ENCODE measurements at regions not wholly inside any gene's neighbourhood (a gene's known extent, or its start where the extent isn't known, plus 50 kb on each side); places are given as distances from the start of the nearest gene placed in this dataset.

DNA sequence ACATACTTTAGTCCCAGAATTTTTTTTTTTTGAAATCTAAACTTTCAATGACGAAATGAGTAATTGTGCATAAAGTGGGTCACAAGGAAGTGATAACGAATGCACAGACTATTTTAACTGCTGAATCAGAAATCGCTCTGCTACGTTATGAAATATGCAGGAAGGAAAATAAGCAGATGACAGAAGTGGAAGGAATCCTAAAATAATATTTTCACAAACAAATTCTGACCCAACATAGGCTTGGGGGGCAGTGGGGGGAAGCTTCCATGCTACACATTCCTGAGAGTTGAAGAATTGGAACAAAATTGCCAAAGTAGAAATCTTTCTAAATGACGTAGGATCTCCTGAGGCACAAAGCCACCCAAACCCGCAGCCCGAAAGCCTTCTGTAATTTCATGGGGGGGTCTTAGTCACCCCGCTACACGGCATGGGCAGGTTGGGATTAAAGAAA, 89.6 kb downstream of the ARF6 start:
- no peak overlapping the region for H3K4me3 ChIP-seq (ENCODE audit: low read depth, low read length)

GRCh38 chr14:49984424-49984823, 91.5 kb downstream of the ARF6 start:
- TF ChIP-seq, protein P1, sequence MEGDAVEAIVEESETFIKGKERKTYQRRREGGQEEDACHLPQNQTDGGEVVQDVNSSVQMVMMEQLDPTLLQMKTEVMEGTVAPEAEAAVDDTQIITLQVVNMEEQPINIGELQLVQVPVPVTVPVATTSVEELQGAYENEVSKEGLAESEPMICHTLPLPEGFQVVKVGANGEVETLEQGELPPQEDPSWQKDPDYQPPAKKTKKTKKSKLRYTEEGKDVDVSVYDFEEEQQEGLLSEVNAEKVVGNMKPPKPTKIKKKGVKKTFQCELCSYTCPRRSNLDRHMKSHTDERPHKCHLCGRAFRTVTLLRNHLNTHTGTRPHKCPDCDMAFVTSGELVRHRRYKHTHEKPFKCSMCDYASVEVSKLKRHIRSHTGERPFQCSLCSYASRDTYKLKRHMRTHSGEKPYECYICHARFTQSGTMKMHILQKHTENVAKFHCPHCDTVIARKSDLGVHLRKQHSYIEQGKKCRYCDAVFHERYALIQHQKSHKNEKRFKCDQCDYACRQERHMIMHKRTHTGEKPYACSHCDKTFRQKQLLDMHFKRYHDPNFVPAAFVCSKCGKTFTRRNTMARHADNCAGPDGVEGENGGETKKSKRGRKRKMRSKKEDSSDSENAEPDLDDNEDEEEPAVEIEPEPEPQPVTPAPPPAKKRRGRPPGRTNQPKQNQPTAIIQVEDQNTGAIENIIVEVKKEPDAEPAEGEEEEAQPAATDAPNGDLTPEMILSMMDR (IDR thresholded peaks at IDR 0.05; ENCODE audit: borderline replicate concordance, insufficient read depth, low read depth, low read length) = no peak
- no peak overlapping the region for H3K4me3 ChIP-seq (ENCODE audit: low read depth, low read length)

More for the DNA sequence above, 89.6 kb downstream of the ARF6 start:
- TF ChIP-seq, protein P1 (IDR thresholded peaks at IDR 0.05; ENCODE audit: borderline replicate concordance, insufficient read depth, low read depth, low read length) = no peak

- TF ChIP-seq, protein P1 (IDR thresholded peaks at IDR 0.05; ENCODE audit: borderline replicate concordance, insufficient read depth, low read depth, low read length) = no peak
- no peak overlapping the region for H3K4me3 ChIP-seq (ENCODE audit: low read depth, low read length)
Measured at GRCh38 chr14:49986343-49987014, 93.6 kb downstream of the ARF6 start.

DNA sequence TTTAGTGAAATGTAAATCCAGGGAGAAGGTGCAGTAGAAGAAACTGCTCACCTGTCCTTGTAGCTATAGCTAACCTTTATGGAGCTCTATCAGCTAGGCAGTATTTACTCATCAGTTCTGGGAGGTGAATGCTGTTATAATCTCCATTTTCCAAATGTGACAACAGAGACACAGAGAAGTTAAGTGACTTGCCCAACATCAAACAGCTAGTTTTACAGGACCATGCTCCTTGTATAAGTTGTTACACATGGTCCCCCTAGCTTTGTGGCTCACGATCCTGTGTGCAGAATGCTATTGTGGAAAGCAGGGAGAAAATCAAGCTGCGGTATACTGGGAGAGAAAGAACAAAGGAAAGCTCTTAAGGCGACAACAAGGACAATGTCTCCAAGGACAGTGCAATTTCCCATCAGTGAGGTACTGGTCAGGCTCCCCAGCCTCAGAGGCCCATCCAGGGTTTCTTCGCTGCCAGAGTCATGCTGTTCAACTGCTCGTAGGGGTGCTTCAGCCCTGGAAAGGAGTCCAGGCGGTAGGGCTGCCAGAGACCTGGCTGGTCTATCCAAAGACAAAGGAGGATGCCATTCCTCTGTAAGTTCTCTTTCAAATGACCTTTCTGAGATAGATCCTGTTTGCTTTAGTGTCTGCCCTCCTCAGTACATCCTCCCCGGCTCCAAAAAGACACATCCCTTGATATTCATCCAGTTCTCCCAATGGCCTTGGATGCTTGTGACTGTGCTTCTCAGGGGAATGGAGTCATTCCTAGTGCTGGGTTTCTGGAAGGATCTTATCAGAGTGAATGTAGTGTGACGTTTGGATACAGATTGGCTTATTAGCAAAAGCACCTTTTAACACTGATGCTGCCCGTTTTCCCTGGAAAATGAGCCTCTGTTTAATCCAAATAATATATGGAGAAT, 95.5 kb downstream of the ARF6 start:
- H3K4me3 ChIP-seq (ENCODE audit: low read depth, low read length) = no peak overlapping the region
- TF ChIP-seq, protein P1 (IDR thresholded peaks at IDR 0.05; ENCODE audit: borderline replicate concordance, insufficient read depth, low read depth, low read length) = no peak

GRCh38 chr14:49989966-49990365, 97.1 kb downstream of the ARF6 start:
- TF ChIP-seq, protein P1 (IDR thresholded peaks at IDR 0.05; ENCODE audit: borderline replicate concordance, insufficient read depth, low read depth, low read length) = no peak
- no peak overlapping the region for H3K4me3 ChIP-seq (ENCODE audit: low read depth, low read length)

- TF ChIP-seq, protein P1 (IDR thresholded peaks at IDR 0.05; ENCODE audit: borderline replicate concordance, insufficient read depth, low read depth, low read length) = no peak
Measured at GRCh38 chr14:49991491-49991890, 98.6 kb downstream of the ARF6 start.

More at GRCh38 chr14:49991491-49991890, 98.6 kb downstream of the ARF6 start:
- H3K4me3 ChIP-seq (ENCODE audit: low read depth, low read length) = no peak overlapping the region
